ENCODE measurements at regions not wholly inside any gene's neighbourhood (a gene's known extent, or its start where the extent isn't known, plus 50 kb on each side); places are given as distances from the start of the nearest gene placed in this dataset.
"Not testable (repeated sequence)": the region's sequence is repeated elsewhere in the genome, so short reads cannot be mapped to it uniquely, and the experiment has no call there.

- peak; percentile 45 for DNase-seq (ENCODE audit: low spot score)
These were observed 91.2 kb upstream of the C1QTNF7 start for GRCh38 chr4:15336410-15337167.

- DNase-seq (ENCODE audit: low spot score) = not testable (repeated sequence)
These were observed 90.6 kb upstream of the C1QTNF7 start for GRCh38 chr4:15337168-15337657.

GRCh38 chr4:15339737-15340136 lies 88.1 kb upstream of the C1QTNF7 start:
- no peak for DNase-seq (ENCODE audit: low spot score)

- DNase-seq (ENCODE audit: low spot score) = no peak
These were observed 87.5 kb upstream of the C1QTNF7 start for GRCh38 chr4:15340332-15340731.

- DNase-seq (ENCODE audit: low spot score) = no peak
These were observed 86.7 kb upstream of the C1QTNF7 start for GRCh38 chr4:15340902-15341732.

GRCh38 chr4:15341733-15342300 lies 86.0 kb upstream of the C1QTNF7 start:
- DNase-seq (ENCODE audit: low spot score) = no peak

- no peak for DNase-seq (ENCODE audit: low spot score)
These were observed 84.8 kb upstream of the C1QTNF7 start for GRCh38 chr4:15343000-15343399.

- DNase-seq (ENCODE audit: low spot score) = no peak
These were observed 84.3 kb upstream of the C1QTNF7 start for GRCh38 chr4:15343581-15343980.

- peak; percentile 18 for DNase-seq (ENCODE audit: low spot score)
These were observed 83.8 kb upstream of the C1QTNF7 start for GRCh38 chr4:15344041-15344440.

- no peak for DNase-seq (ENCODE audit: low spot score)
These were observed 82.7 kb upstream of the C1QTNF7 start for GRCh38 chr4:15345134-15345533.

GRCh38 chr4:15348236-15348635 lies 79.6 kb upstream of the C1QTNF7 start:
- no peak for DNase-seq (ENCODE audit: low spot score)

GRCh38 chr4:15348695-15349094 lies 79.1 kb upstream of the C1QTNF7 start:
- no peak for DNase-seq (ENCODE audit: low spot score)

- DNase-seq (ENCODE audit: low spot score) = no peak
These were observed 78.3 kb upstream of the C1QTNF7 start for GRCh38 chr4:15349531-15349935.

GRCh38 chr4:15349965-15350364 lies 77.9 kb upstream of the C1QTNF7 start:
- DNase-seq (ENCODE audit: low spot score) = no peak

GRCh38 chr4:15352524-15352923 lies 75.3 kb upstream of the C1QTNF7 start:
- no peak for DNase-seq (ENCODE audit: low spot score)

- no peak for DNase-seq (ENCODE audit: low spot score)
These were observed 74.6 kb upstream of the C1QTNF7 start for GRCh38 chr4:15353207-15353606.

- no peak for DNase-seq (ENCODE audit: low spot score)
These were observed 73.2 kb upstream of the C1QTNF7 start for GRCh38 chr4:15354371-15355297.

GRCh38 chr4:15361529-15361928 lies 66.3 kb upstream of the C1QTNF7 start:
- DNase-seq (ENCODE audit: low spot score) = no peak

- DNase-seq (ENCODE audit: low spot score) = no peak
These were observed 65.3 kb upstream of the C1QTNF7 start for GRCh38 chr4:15362541-15362940.

- no peak for DNase-seq (ENCODE audit: low spot score)
These were observed 63.6 kb upstream of the C1QTNF7 start for GRCh38 chr4:15364183-15364582.

- DNase-seq (ENCODE audit: low spot score) = no peak
These were observed 62.2 kb upstream of the C1QTNF7 start for GRCh38 chr4:15365641-15366040.
